ENCODE measurements at regions not wholly inside any gene's neighbourhood (a gene's known extent, or its start where the extent isn't known, plus 50 kb on each side); places are given as distances from the start of the nearest gene placed in this dataset.

- H3K27me3 ChIP-seq (ENCODE audit: insufficient read depth, poor library complexity, severe bottlenecking) = no peaks in the 10 kb centered on the region
- no peak overlapping the region for H3K4me3 ChIP-seq (replicated peaks; ENCODE audit: insufficient read depth, low read length)
- TF ChIP-seq REST (IDR thresholded peaks at IDR 0.05; ENCODE audit: insufficient replicate concordance, low read depth) = no peak
- TF ChIP-seq POLR2AphosphoS5 (IDR thresholded peaks at IDR 0.05; ENCODE audit: low read depth) = no peak
- TF ChIP-seq GABPA (IDR thresholded peaks at IDR 0.05; ENCODE audit: low read depth) = no peak
- TF ChIP-seq SPI1 (IDR thresholded peaks at IDR 0.05; ENCODE audit: borderline replicate concordance, low read depth) = no peak
- TF ChIP-seq CTCF (IDR thresholded peaks at IDR 0.05; ENCODE audit: insufficient read depth, low read length) = no peak
- no peak for DNase-seq (ENCODE audit: low read depth in 1 of 2, low spot score in 1 of 2)
- H3K27ac ChIP-seq (replicated peaks) = no peak overlapping the region
Observed at GRCh38 chr19:30634131-30634830, 262.1 kb downstream of the ZNF536 start.

GRCh38 chr19:30631033-30631370 lies 258.8 kb downstream of the ZNF536 start:
- Histone ChIP-seq H3K4me3 (replicated peaks; ENCODE audit: insufficient read depth, low read length) (no peak overlapping the region), H3K27ac (replicated peaks) (no peak overlapping the region), H3K27me3 (ENCODE audit: insufficient read depth, poor library complexity, severe bottlenecking) (no peaks in the 10 kb centered on the region)
- TF ChIP-seq GABPA (IDR thresholded peaks at IDR 0.05; ENCODE audit: low read depth) = no peak
- TF ChIP-seq CTCF (IDR thresholded peaks at IDR 0.05; ENCODE audit: insufficient read depth, low read length) = no peak
- TF ChIP-seq REST (IDR thresholded peaks at IDR 0.05; ENCODE audit: insufficient replicate concordance, low read depth) = no peak
- TF ChIP-seq POLR2AphosphoS5 (IDR thresholded peaks at IDR 0.05; ENCODE audit: low read depth) = no peak
- TF ChIP-seq SPI1 (IDR thresholded peaks at IDR 0.05; ENCODE audit: borderline replicate concordance, low read depth) = no peak
- DNase-seq (ENCODE audit: low read depth in 1 of 2, low spot score in 1 of 2) = no peak

GRCh38 chr19:30630289-30631032 lies 258.3 kb downstream of the ZNF536 start:
- Histone ChIP-seq H3K27me3 (ENCODE audit: insufficient read depth, poor library complexity, severe bottlenecking) (no peaks in the 10 kb centered on the region), H3K4me3 (replicated peaks; ENCODE audit: insufficient read depth, low read length) (no peak overlapping the region), H3K27ac (replicated peaks) (no peak overlapping the region)
- TF ChIP-seq REST (IDR thresholded peaks at IDR 0.05; ENCODE audit: insufficient replicate concordance, low read depth) (no peak), CTCF (IDR thresholded peaks at IDR 0.05; ENCODE audit: insufficient read depth, low read length) (no peak), SPI1 (IDR thresholded peaks at IDR 0.05; ENCODE audit: borderline replicate concordance, low read depth) (no peak), GABPA (IDR thresholded peaks at IDR 0.05; ENCODE audit: low read depth) (no peak), POLR2AphosphoS5 (IDR thresholded peaks at IDR 0.05; ENCODE audit: low read depth) (no peak)
- no peak for DNase-seq (ENCODE audit: low read depth in 1 of 2, low spot score in 1 of 2)
